ENCODE measurements at regions not wholly inside any gene's neighbourhood (a gene's known extent, or its start where the extent isn't known, plus 50 kb on each side); places are given as distances from the start of the nearest gene placed in this dataset.

GRCh38 chr3:181362378-181362777 is 349.3 kb upstream of the SOX2 start:
- Histone ChIP-seq H3K4me2 (ENCODE audit: low read length) (no peak overlapping the region), H3K27ac (ENCODE audit: low read depth, low read length) (no peak overlapping the region), H3K79me2 (ENCODE audit: control insufficient read depth, low read length) (no peaks in the 10 kb centered on the region), H3K27me3 (ENCODE audit: control insufficient read depth, low read length) (no peaks in the 10 kb centered on the region), H3K9me2 (replicated peaks; ENCODE audit: control insufficient read depth, low read length) (no peaks in the 10 kb centered on the region), H3K4me3 (ENCODE audit: low read length) (no peak overlapping the region), H3F3A (ENCODE audit: control insufficient read depth, insufficient read depth) (peaks cover 5% of the 10 kb centered on the region; the same call in 1 of the 2 replicates), H3K9me3 (ENCODE audit: control insufficient read depth, insufficient read depth, low read length) (no peaks in the 10 kb centered on the region), H3K4me1 (ENCODE audit: control insufficient read depth, low read length) (peaks cover 30% of the 10 kb centered on the region), H4K20me1 (ENCODE audit: control insufficient read depth, insufficient read depth, low read depth, low read length) (no peaks in the 10 kb centered on the region), H3K36me3 (ENCODE audit: control insufficient read depth, low read length) (no peaks in the 10 kb centered on the region)
- no peak for TF ChIP-seq CTCF (IDR thresholded peaks at IDR 0.05; ENCODE audit: low read depth, low read length, poor library complexity, severe bottlenecking)
- TF ChIP-seq EZH2phosphoT487 (IDR thresholded peaks at IDR 0.05; ENCODE audit: borderline replicate concordance, low read length): no peak

GRCh38 chr3:181358562-181358961 is 353.2 kb upstream of the SOX2 start:
- Histone ChIP-seq H3K27ac (ENCODE audit: low read depth, low read length) (peak overlapping the region; percentile 53), H3K4me1 (ENCODE audit: control insufficient read depth, low read length) (peaks cover 34% of the 10 kb centered on the region)

GRCh38 chr3:181358060-181358459 is 353.7 kb upstream of the SOX2 start:
- TF ChIP-seq CTCF (IDR thresholded peaks at IDR 0.05; ENCODE audit: low read depth, low read length, poor library complexity, severe bottlenecking) (no peak), EZH2phosphoT487 (IDR thresholded peaks at IDR 0.05; ENCODE audit: borderline replicate concordance, low read length) (no peak)

More at GRCh38 chr3:181358562-181358961, 353.2 kb upstream of the SOX2 start:
- Histone ChIP-seq H3K9me3 (ENCODE audit: control insufficient read depth, insufficient read depth, low read length) (no peaks in the 10 kb centered on the region), H3K79me2 (ENCODE audit: control insufficient read depth, low read length) (no peaks in the 10 kb centered on the region), H3K9me2 (replicated peaks; ENCODE audit: control insufficient read depth, low read length) (no peaks in the 10 kb centered on the region), H3K36me3 (ENCODE audit: control insufficient read depth, low read length) (no peaks in the 10 kb centered on the region), H4K20me1 (ENCODE audit: control insufficient read depth, insufficient read depth, low read depth, low read length) (no peaks in the 10 kb centered on the region), H3K4me2 (ENCODE audit: low read length) (peak overlapping the region; percentile 81), H3K4me3 (ENCODE audit: low read length) (peak overlapping the region; percentile 57), H3K27me3 (ENCODE audit: control insufficient read depth, low read length) (no peaks in the 10 kb centered on the region), H3F3A (ENCODE audit: control insufficient read depth, insufficient read depth) (no peaks in the 10 kb centered on the region)
- TF ChIP-seq EZH2phosphoT487 (IDR thresholded peaks at IDR 0.05; ENCODE audit: borderline replicate concordance, low read length) (no peak), CTCF (IDR thresholded peaks at IDR 0.05; ENCODE audit: low read depth, low read length, poor library complexity, severe bottlenecking) (no peak)

More at GRCh38 chr3:181358060-181358459, 353.7 kb upstream of the SOX2 start:
- Histone ChIP-seq H3K4me1 (ENCODE audit: control insufficient read depth, low read length) (peaks cover 34% of the 10 kb centered on the region), H3K27me3 (ENCODE audit: control insufficient read depth, low read length) (no peaks in the 10 kb centered on the region), H3K27ac (ENCODE audit: low read depth, low read length) (no peak overlapping the region), H3K4me2 (ENCODE audit: low read length) (no peak overlapping the region), H3F3A (ENCODE audit: control insufficient read depth, insufficient read depth) (no peaks in the 10 kb centered on the region), H3K9me2 (replicated peaks; ENCODE audit: control insufficient read depth, low read length) (no peaks in the 10 kb centered on the region), H3K79me2 (ENCODE audit: control insufficient read depth, low read length) (no peaks in the 10 kb centered on the region), H4K20me1 (ENCODE audit: control insufficient read depth, insufficient read depth, low read depth, low read length) (no peaks in the 10 kb centered on the region), H3K36me3 (ENCODE audit: control insufficient read depth, low read length) (no peaks in the 10 kb centered on the region), H3K4me3 (ENCODE audit: low read length) (no peak overlapping the region), H3K9me3 (ENCODE audit: control insufficient read depth, insufficient read depth, low read length) (no peaks in the 10 kb centered on the region)
